GM13977 (cell line): ENCODE measurements at regions not wholly inside any gene's neighbourhood (a gene's known extent, or its start where the extent isn't known, plus 50 kb on each side); places are given as distances from the start of the nearest gene placed in this dataset.
"Not testable (repeated sequence)": the region's sequence is repeated elsewhere in the genome, so short reads cannot be mapped to it uniquely, and the experiment has no call there.

Experiments
- DNase-seq: peaks from one replicate; pipeline ENCODE4 v3.0.0; 2012; ENCODE audit warnings: low spot score
- CTCF ChIP-seq: IDR thresholded peaks from 2 replicates; pipeline ENCODE4 v1.5.1; 2012; ENCODE audit warnings: mild to moderate bottlenecking, control low read depth; ENCODE audit not compliant: insufficient read depth; ENCODE audit errors: extremely low read depth, missing control alignments
- in situ Hi-C: fragments of 300-500 bp; cut with MboI; formaldehyde crosslinking; loops from one replicate; pipeline ENCODE4 v1.12.0; 2022; ENCODE audit warnings: low sequenced_read_pairs, low pct_unique_long_range_greater_than_20kb, mixed read lengths, inconsistent platforms; ENCODE audit not compliant: unreplicated experiment

- TF ChIP-seq CTCF, result no peak
- in situ Hi-C loops, result no loop called here
- DNase-seq, result no peak
Observed at GRCh38 chrY:11099004-11099403, 1571.3 kb downstream of the TSPY10 start.

GRCh38 chrY:11100472-11100871, 1572.8 kb downstream of the TSPY10 start:
- in situ Hi-C loops, DNase-seq: not testable (repeated sequence)

- DNase-seq, in situ Hi-C loops: not testable (repeated sequence)
Observed at GRCh38 chrY:11102987-11103386, 1575.3 kb downstream of the TSPY10 start.

GRCh38 chrY:11107127-11107918, 1579.6 kb downstream of the TSPY10 start:
- in situ Hi-C loops, result not testable (repeated sequence)
- peak; percentile 2 for DNase-seq

GRCh38 chrY:11151724-11152123, 1549.3 kb upstream of the USP9Y start:
- in situ Hi-C loops, result not testable (repeated sequence)

GRCh38 chrY:11156100-11156499, 1544.9 kb upstream of the USP9Y start:
- DNase-seq, in situ Hi-C loops: not testable (repeated sequence)

More at GRCh38 chrY:11151724-11152123, 1549.3 kb upstream of the USP9Y start:
- not testable (repeated sequence) for DNase-seq

GRCh38 chrY:11156846-11157245, 1544.2 kb upstream of the USP9Y start:
- not testable (repeated sequence) for DNase-seq

GRCh38 chrY:11177033-11177432, 1524.0 kb upstream of the USP9Y start:
- DNase-seq, in situ Hi-C loops: not testable (repeated sequence)

More at GRCh38 chrY:11156846-11157245, 1544.2 kb upstream of the USP9Y start:
- in situ Hi-C loops, result not testable (repeated sequence)

- DNase-seq, in situ Hi-C loops: not testable (repeated sequence)
Observed at GRCh38 chrY:11201133-11201532, 1499.9 kb upstream of the USP9Y start.

GRCh38 chrY:11214851-11215250, 1486.2 kb upstream of the USP9Y start:
- DNase-seq, in situ Hi-C loops: not testable (repeated sequence)
